Peyer's patch (tissue), 4 donors: ENCODE measurements at regions not wholly inside any gene's neighbourhood (a gene's known extent, or its start where the extent isn't known, plus 50 kb on each side); places are given as distances from the start of the nearest gene placed in this dataset.

Experiments used
- DNase-seq, 3 donors: peaks; one replicate each; pipeline ENCODE4 v3.0.0-alpha.2; 2017 to 2019
- H3K27ac ChIP-seq, 4 donors: fragments of 200-600 bp; sonication (generic); one replicate each; pipeline ENCODE4 v1.5.1; 2016 to 2019
- H3K27me3 ChIP-seq, 2 donors: fragments of 200-600 bp; sonication (generic); one replicate each; pipeline ENCODE4 v1.5.1; 2019
- H3K36me3 ChIP-seq, 3 donors: fragments of 200-600 bp; sonication (generic); one replicate each; pipeline ENCODE4 v1.5.1; 2016 to 2019
- H3K4me1 ChIP-seq, 4 donors: fragments of 200-600 bp; sonication (generic); one replicate each; pipeline ENCODE4 v1.5.1; 2016 to 2019
- H3K4me3 ChIP-seq, 4 donors: fragments of 200-600 bp; sonication (generic); 1 replicate in 3 of 4; 2 replicates in 1 of 4; pipeline ENCODE4 v1.5.1; 2016 to 2019; ENCODE audit warnings: mild to moderate bottlenecking in 1 of 4
- H3K9me3 ChIP-seq, 4 donors: fragments of 200-600 bp; sonication (generic); one replicate each; pipeline ENCODE4 v1.5.1; 2016 to 2019; ENCODE audit warnings: mild to moderate bottlenecking in 1 of 4
- POLR2A ChIP-seq, 2 donors: fragments of 450-650 bp; IDR thresholded peaks; one replicate each; pipeline ENCODE4 v1.5.1; 2017; ENCODE audit warnings: antibody characterized with exemption in 2 of 2, mild to moderate bottlenecking in 2 of 2, moderate library complexity in 2 of 2
- TF ChIP-seq, protein P1 (sequence below), 6 experiments: fragments of 450-650 bp in 4 of 6; fragments of 200-600 bp in 2 of 6; sonication (generic) in 1 of 6; IDR thresholded peaks; one replicate each; pipeline ENCODE4 v1.5.1; 2017 to 2019; ENCODE audit warnings: antibody characterized with exemption in 6 of 6, mild to moderate bottlenecking in 3 of 6, moderate library complexity in 1 of 6

DNA sequence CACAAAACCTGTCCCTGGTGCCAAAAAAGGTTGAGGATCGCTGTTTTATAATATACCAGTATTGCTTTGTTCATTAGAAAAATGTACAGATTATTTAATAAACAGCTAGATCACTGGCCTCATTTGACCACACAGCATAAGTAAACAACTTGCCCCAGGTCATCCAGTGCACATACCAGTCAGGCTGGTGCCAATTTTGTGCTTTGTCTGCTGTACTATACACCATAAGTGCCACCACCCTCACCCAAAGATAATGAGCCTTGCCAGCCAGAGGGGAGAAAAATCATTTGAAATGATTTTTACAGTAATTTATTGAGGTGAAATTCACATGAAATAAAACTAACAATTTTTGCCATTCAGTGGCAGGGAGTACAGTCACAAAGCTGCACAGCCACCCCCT is 202.2 kb upstream of the TWIST2 start:
- Histone ChIP-seq H3K4me3 (no peak overlapping the region), H3K36me3 (no peaks in the 10 kb centered on the region), H3K4me1 (peaks cover 0 to 8% (median 0%) of the 10 kb centered on the region in 4 donors), H3K27ac (no peak overlapping the region), H3K9me3 (no peaks in the 10 kb centered on the region), H3K27me3 (no peaks in the 10 kb centered on the region)
- TF ChIP-seq, protein P1, sequence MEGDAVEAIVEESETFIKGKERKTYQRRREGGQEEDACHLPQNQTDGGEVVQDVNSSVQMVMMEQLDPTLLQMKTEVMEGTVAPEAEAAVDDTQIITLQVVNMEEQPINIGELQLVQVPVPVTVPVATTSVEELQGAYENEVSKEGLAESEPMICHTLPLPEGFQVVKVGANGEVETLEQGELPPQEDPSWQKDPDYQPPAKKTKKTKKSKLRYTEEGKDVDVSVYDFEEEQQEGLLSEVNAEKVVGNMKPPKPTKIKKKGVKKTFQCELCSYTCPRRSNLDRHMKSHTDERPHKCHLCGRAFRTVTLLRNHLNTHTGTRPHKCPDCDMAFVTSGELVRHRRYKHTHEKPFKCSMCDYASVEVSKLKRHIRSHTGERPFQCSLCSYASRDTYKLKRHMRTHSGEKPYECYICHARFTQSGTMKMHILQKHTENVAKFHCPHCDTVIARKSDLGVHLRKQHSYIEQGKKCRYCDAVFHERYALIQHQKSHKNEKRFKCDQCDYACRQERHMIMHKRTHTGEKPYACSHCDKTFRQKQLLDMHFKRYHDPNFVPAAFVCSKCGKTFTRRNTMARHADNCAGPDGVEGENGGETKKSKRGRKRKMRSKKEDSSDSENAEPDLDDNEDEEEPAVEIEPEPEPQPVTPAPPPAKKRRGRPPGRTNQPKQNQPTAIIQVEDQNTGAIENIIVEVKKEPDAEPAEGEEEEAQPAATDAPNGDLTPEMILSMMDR (IDR thresholded peaks at IDR 0.05), result no peak
- TF ChIP-seq POLR2A (IDR thresholded peaks at IDR 0.05), result no peak
- no peak for DNase-seq

DNA sequence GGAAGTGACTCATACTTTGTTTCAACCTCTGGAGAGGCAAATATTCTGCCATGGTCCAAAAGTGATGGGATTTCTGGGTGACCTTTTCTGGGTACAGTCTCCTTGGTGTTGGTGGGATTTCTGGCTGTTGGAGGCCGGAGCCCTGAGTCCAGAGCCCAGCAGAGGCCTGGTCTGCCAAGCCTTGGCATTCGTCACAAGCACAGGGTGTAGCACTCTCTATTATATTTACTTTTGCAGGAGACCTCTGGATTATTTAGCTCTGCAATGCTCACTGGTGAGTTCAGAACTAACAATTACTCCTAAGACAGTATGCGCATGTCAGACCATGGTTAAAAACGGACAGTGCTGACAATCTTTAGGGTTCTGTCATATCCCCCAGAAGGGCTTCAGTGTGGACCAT is 201.6 kb upstream of the TWIST2 start:
- Histone ChIP-seq H3K36me3 (no peaks in the 10 kb centered on the region), H3K27ac (no peak overlapping the region), H3K4me1 (peaks cover 0 to 8% (median 0%) of the 10 kb centered on the region in 4 donors), H3K27me3 (no peaks in the 10 kb centered on the region), H3K4me3 (no peak overlapping the region), H3K9me3 (no peaks in the 10 kb centered on the region)
- DNase-seq, result no peak
- TF ChIP-seq POLR2A (IDR thresholded peaks at IDR 0.05), result no peak
- TF ChIP-seq, protein P1 (IDR thresholded peaks at IDR 0.05), result no peak

DNA sequence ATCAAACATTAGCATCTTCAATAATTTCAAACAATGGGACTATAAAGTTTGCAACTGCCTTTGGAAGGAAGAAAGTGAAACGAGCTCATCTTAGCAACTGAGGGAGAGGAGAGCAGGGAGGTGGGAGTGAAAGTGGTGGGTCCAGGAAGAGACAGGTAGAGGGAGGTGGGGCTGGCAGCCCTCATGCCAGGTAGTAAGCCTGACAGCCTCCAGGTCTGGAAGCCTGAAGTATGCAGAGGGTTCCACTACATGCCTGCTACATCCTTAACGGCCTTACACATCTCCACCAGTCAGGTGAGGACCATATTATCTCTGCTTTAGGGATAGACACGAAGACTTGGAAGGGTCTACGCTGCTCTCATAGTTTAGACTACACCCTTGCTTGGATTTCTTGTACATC is 201.1 kb upstream of the TWIST2 start:
- H3K36me3 ChIP-seq, result no peaks in the 10 kb centered on the region
- no peak for DNase-seq
- peaks cover 0 to 8% (median 0%) of the 10 kb centered on the region in 4 donors for H3K4me1 ChIP-seq
- H3K9me3 ChIP-seq, result no peaks in the 10 kb centered on the region
- H3K27ac ChIP-seq, result no peak overlapping the region
- H3K4me3 ChIP-seq, result no peak overlapping the region
- H3K27me3 ChIP-seq, result no peaks in the 10 kb centered on the region
- TF ChIP-seq, protein P1 (IDR thresholded peaks at IDR 0.05), result no peak
- TF ChIP-seq POLR2A (IDR thresholded peaks at IDR 0.05), result no peak

DNA sequence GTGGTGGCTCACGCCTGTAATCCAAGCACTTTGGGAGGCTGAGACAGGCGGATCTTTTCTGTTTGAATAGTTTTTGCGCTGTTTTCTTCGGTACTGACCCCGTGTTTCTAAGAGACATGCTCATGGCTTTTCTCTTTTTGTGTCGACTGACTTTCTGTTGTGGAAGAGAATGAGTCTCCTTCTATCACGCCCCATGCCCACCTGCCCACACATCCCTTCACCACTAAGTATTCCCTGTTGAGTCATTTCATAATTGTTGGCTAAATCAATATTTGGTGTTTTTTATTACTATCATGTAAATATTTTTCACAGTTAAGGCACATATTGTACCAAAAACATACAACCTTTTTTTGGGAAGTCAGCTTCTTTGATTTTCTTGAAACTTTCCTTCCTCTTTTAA is 198.8 kb upstream of the TWIST2 start:
- TF ChIP-seq POLR2A (IDR thresholded peaks at IDR 0.05), result no peak
- TF ChIP-seq, protein P1 (IDR thresholded peaks at IDR 0.05), result no peak
- H3K9me3 ChIP-seq, result no peaks in the 10 kb centered on the region
- H3K36me3 ChIP-seq, result no peaks in the 10 kb centered on the region
- peaks cover 0 to 3% (median 0%) of the 10 kb centered on the region in 4 donors for H3K4me1 ChIP-seq
- no peak for DNase-seq
- no peaks in the 10 kb centered on the region for H3K27me3 ChIP-seq
- H3K4me3 ChIP-seq, result no peak overlapping the region
- H3K27ac ChIP-seq, result no peak overlapping the region

- TF ChIP-seq, protein P1 (IDR thresholded peaks at IDR 0.05), result no peak
- TF ChIP-seq POLR2A (IDR thresholded peaks at IDR 0.05), result no peak
- no peak overlapping the region for H3K27ac ChIP-seq
Measured at GRCh38 chr2:238649936-238650518, 197.9 kb upstream of the TWIST2 start.

GRCh38 chr2:238650536-238650935 is 197.3 kb upstream of the TWIST2 start:
- no peaks in the 10 kb centered on the region for H3K36me3 ChIP-seq
- no peaks in the 10 kb centered on the region for H3K4me1 ChIP-seq
- no peak overlapping the region for H3K27ac ChIP-seq
- TF ChIP-seq, protein P1 (IDR thresholded peaks at IDR 0.05), result no peak
- TF ChIP-seq POLR2A (IDR thresholded peaks at IDR 0.05), result no peak
- no peaks in the 10 kb centered on the region for H3K9me3 ChIP-seq
- no peaks in the 10 kb centered on the region for H3K27me3 ChIP-seq
- no peak for DNase-seq
- H3K4me3 ChIP-seq, result no peak overlapping the region

More at GRCh38 chr2:238649936-238650518, 197.9 kb upstream of the TWIST2 start:
- no peak overlapping the region for H3K4me3 ChIP-seq
- H3K4me1 ChIP-seq, result no peaks in the 10 kb centered on the region
- no peak for DNase-seq
- H3K36me3 ChIP-seq, result no peaks in the 10 kb centered on the region
- no peaks in the 10 kb centered on the region for H3K9me3 ChIP-seq
- H3K27me3 ChIP-seq, result no peaks in the 10 kb centered on the region
